K562 (cell line): ENCODE measurements at regions not wholly inside any gene's neighbourhood (a gene's known extent, or its start where the extent isn't known, plus 50 kb on each side); places are given as distances from the start of the nearest gene placed in this dataset.

ENCODE experiments used
- ATAC-seq: fragments of 200-7000 bp; cut with Tn5 transposase; 3 replicates; pipeline ENCODE4 v1.9.1; 2020; ENCODE audit warnings: moderate library complexity
- BruUV-seq: library from RNA; stranded (reverse); fragments of 400-500 nt; replicated peaks from 2 replicates; lab custom pipeline; 2021; lab: Mats Ljungman, UMichigan
- CTCF ChIA-PET: fragments of 300-600 bp; formaldehyde crosslinking; extraction: SDS; loops from one replicate; lab custom pipeline; 2021; ENCODE audit warnings: low intra/inter-chr PET ratio; lab: Yijun Ruan, JAX
- POLR2A ChIA-PET: fragments of 300-600, 350-650 bp; sonication (Branson Sonifier 250); formaldehyde crosslinking; extraction: SDS; loops from one replicate; lab custom pipeline; 2021; ENCODE audit warnings: antibody characterized with exemption, inconsistent platforms; lab: Yijun Ruan, JAX
- DNase-seq, 4 experiments: peaks; one replicate each; pipeline versions ENCODE4 v3.0.0 to v3.0.0-alpha.2; 2011 to 2018; ENCODE audit warnings: low spot score in 3 of 4, mixed read lengths in 3 of 4; ENCODE audit errors: extremely low read depth in 1 of 4
- FAIRE-seq: peaks from 2 replicates; lab custom pipeline; 2011; peaks lifted over from hg19 to GRCh38; lab: Jason Lieb, UNC
- H2AFZ ChIP-seq: 2 replicates; pipeline ENCODE4 v1.6.0; 2011; ENCODE audit warnings: low read depth, low read length, control low read depth, inconsistent platforms
- H3K27ac ChIP-seq: fragments of 200-600 bp; 3 replicates; pipeline ENCODE4 v1.8.0; 2011; ENCODE audit warnings: low read depth, mild to moderate bottlenecking, control low read depth, inconsistent platforms, low read length, moderate library complexity, mixed read lengths; ENCODE audit errors: extremely low read depth
- H3K27me3 ChIP-seq, 2 experiments: fragments of 300-600 bp in 1 of 2; 2 replicates in 1 of 2; 3 replicates in 1 of 2; pipeline versions ENCODE4 v1.6.0 to v1.8.0; 2011; ENCODE audit warnings: inconsistent platforms in 2 of 2, low read length in 2 of 2, mild to moderate bottlenecking in 1 of 2, mixed read lengths in 1 of 2, moderate library complexity in 1 of 2; ENCODE audit not compliant: control insufficient read depth in 2 of 2, insufficient read depth in 2 of 2
- H3K36me3 ChIP-seq: fragments of 300-600 bp; 3 replicates; pipeline ENCODE4 v1.8.0; 2011; ENCODE audit warnings: mild to moderate bottlenecking, low read length, inconsistent platforms; ENCODE audit not compliant: control insufficient read depth, insufficient read depth
- H3K4me1 ChIP-seq, 2 experiments: fragments of 200-600 bp in 1 of 2; replicated peaks in 1 of 2; 2 replicates in 1 of 2; 3 replicates in 1 of 2; pipeline versions ENCODE4 v1.5.1 to v1.8.0; 2011; ENCODE audit warnings: inconsistent platforms in 2 of 2, low read length in 2 of 2, mild to moderate bottlenecking in 1 of 2, mixed read lengths in 1 of 2, moderate library complexity in 1 of 2; ENCODE audit not compliant: control insufficient read depth in 2 of 2, insufficient read depth in 2 of 2
- H3K4me2 ChIP-seq: 2 replicates; pipeline ENCODE4 v1.6.1; 2011; ENCODE audit warnings: low read length, control low read depth, inconsistent platforms, mixed read lengths; ENCODE audit not compliant: insufficient read depth
- H3K4me3 ChIP-seq: fragments of 200-600 bp; sonication (generic), shearing (Covaris generic); 2 replicates; pipeline ENCODE4 v1.5.1; 2016; ENCODE audit warnings: control low read depth, inconsistent platforms
- H3K79me2 ChIP-seq: fragments of 200-600 bp; 3 replicates; pipeline ENCODE4 v1.8.0; 2011; ENCODE audit warnings: low read length, inconsistent platforms; ENCODE audit not compliant: control insufficient read depth, insufficient read depth
- H3K9ac ChIP-seq, 2 experiments: 2 replicates each; pipeline versions ENCODE4 v1.6.0 to v1.6.1; 2011; ENCODE audit warnings: low read depth in 2 of 2, low read length in 2 of 2, control low read depth in 1 of 2, inconsistent platforms in 1 of 2, mild to moderate bottlenecking in 1 of 2, mixed read lengths in 1 of 2; ENCODE audit not compliant: insufficient read depth in 1 of 2
- H3K9me1 ChIP-seq: one replicate; pipeline ENCODE4 v1.6.0; 2011; ENCODE audit warnings: inconsistent platforms, mild to moderate bottlenecking, low read length, moderate library complexity; ENCODE audit not compliant: control insufficient read depth, insufficient read depth
- H3K9me3 ChIP-seq: replicated peaks from 2 replicates; pipeline ENCODE4 v1.5.1; 2011; ENCODE audit warnings: low read depth, low read length, inconsistent platforms; ENCODE audit not compliant: control insufficient read depth, insufficient read depth
- H4K20me1 ChIP-seq: replicated peaks from 2 replicates; pipeline ENCODE4 v1.6.1; 2011; ENCODE audit warnings: low read length, inconsistent platforms, mixed read lengths; ENCODE audit not compliant: control insufficient read depth, insufficient read depth
- ASH1L ChIP-seq: fragments of 450-650 bp; IDR thresholded peaks from 2 replicates; pipeline ENCODE4 v1.6.1; 2018; ENCODE audit warnings: borderline replicate concordance, mild to moderate bottlenecking, low read depth; ENCODE audit not compliant: partially characterized antibody
- CAMTA2 ChIP-seq: fragments of 250-450 bp; sonication (Bioruptor Pico); conservative IDR thresholded peaks from 2 replicates; pipeline ENCODE4 v1.5.1; 2022
- DDX20 ChIP-seq: fragments of 450-650 bp; IDR thresholded peaks from 2 replicates; pipeline ENCODE4 v1.6.1; 2016; ENCODE audit warnings: missing genetic modification characterization, low read depth, mild to moderate bottlenecking, missing compliant biosample characterization, moderate library complexity
- ELF4 ChIP-seq: fragments of 450-650 bp; formaldehyde crosslinking; IDR thresholded peaks from 2 replicates; pipeline ENCODE4 v1.4.0; 2022; ENCODE audit warnings: missing genetic modification characterization
- FOXJ2 ChIP-seq: fragments of 200-800 bp; sonication (Bioruptor generic); IDR thresholded peaks from 2 replicates; pipeline ENCODE4 v1.6.1; 2016; ENCODE audit warnings: missing genetic modification characterization, missing compliant biosample characterization
- GABPB2 ChIP-seq: fragments of 250-450 bp; sonication (Bioruptor Pico); conservative IDR thresholded peaks from 2 replicates; pipeline ENCODE4 v1.5.1; 2021; ENCODE audit warnings: mild to moderate bottlenecking
- KLF16 ChIP-seq: IDR thresholded peaks from 2 replicates; pipeline ENCODE4 v1.6.1; 2016; ENCODE audit warnings: antibody characterized with exemption
- LCOR ChIP-seq: sonication (generic); formaldehyde crosslinking; IDR thresholded peaks from 2 replicates; pipeline ENCODE4 v1.8.0; 2022; ENCODE audit warnings: mild to moderate bottlenecking, missing genetic modification reagents
- MAFF ChIP-seq: IDR thresholded peaks from 2 replicates; pipeline ENCODE4 v1.6.1; 2012; ENCODE audit warnings: low read length, improper control_type of control experiment
- MAFK ChIP-seq: IDR thresholded peaks from 2 replicates; pipeline ENCODE4 v1.6.1; 2011; ENCODE audit warnings: low read length, improper control_type of control experiment
- NRF1 ChIP-seq, 2 experiments: fragments of 450-650 bp; IDR thresholded peaks in 1 of 2; conservative IDR thresholded peaks in 1 of 2; 2 replicates each; pipeline ENCODE4 v1.6.1; 2014; ENCODE audit warnings: mild to moderate bottlenecking in 2 of 2
- SREBF2 ChIP-seq: sonication (generic); formaldehyde crosslinking; IDR thresholded peaks from 2 replicates; pipeline ENCODE4 v1.4.0; 2020; ENCODE audit warnings: mild to moderate bottlenecking, missing genetic modification reagents
- U2AF2 ChIP-seq: fragments of 200-400 bp; formaldehyde crosslinking; optimal IDR thresholded peaks from 2 replicates; pipeline ENCODE3; 2017; ENCODE audit warnings: low read depth, mild to moderate bottlenecking, low read length
- ZBTB12 ChIP-seq: fragments of 250-450 bp; sonication (Bioruptor Pico); IDR thresholded peaks from 2 replicates; pipeline ENCODE4 v1.4.0; 2020
- ZBTB26 ChIP-seq: fragments of 450-650 bp; formaldehyde crosslinking; IDR thresholded peaks from 2 replicates; pipeline ENCODE4 v1.4.0; 2022; ENCODE audit warnings: missing genetic modification characterization
- ZNF316 ChIP-seq: fragments of 450-650 bp; IDR thresholded peaks from 2 replicates; pipeline ENCODE4 v1.6.1; 2016
- ZNF592 ChIP-seq: fragments of 450-650 bp; IDR thresholded peaks from 2 replicates; pipeline ENCODE4 v1.6.1; 2017; ENCODE audit warnings: antibody characterized with exemption, mild to moderate bottlenecking
- WGBS: fragments of 100-300 bp; shearing (Covaris generic); methylation state at CpG from one replicate; pipeline ENCODE4 v1.1.6; 2016; ENCODE audit warnings: low coverage, mixed read lengths; ENCODE audit not compliant: insufficient coverage; ENCODE audit errors: missing lambda C conversion rate; 5-methylcytosine and 5-hydroxymethylcytosine counted together
- in situ Hi-C: fragments of 300-500 bp; cut with MboI; formaldehyde crosslinking; loops from 4 replicates; pipeline ENCODE4 v1.15.0; 2018; ENCODE audit warnings: inconsistent platforms, mixed read lengths
- intact Hi-C: fragments of 100-400 bp; cut with micrococcal nuclease; formaldehyde crosslinking; loops from 2 replicates; pipeline ENCODE4 v1.14.2; 2022

GRCh38 chr5:158544388-158545339 is 555.1 kb downstream of the EBF1 start:
- intact Hi-C loops (no loop called here), in situ Hi-C loops (no loop called here)
- no peak overlapping the region for H3K4me2 ChIP-seq
- FAIRE-seq (no peak), ATAC-seq (no peak), DNase-seq (no peak)
- no peaks in the 10 kb centered on the region for H3K36me3 ChIP-seq
- no peak overlapping the region for H2AFZ ChIP-seq
- no peak overlapping the region for H3K4me3 ChIP-seq
- H3K9me3 ChIP-seq, result no peaks in the 10 kb centered on the region
- H3K9me1 ChIP-seq, result no peaks in the 10 kb centered on the region
- POLR2A ChIA-PET, result no interaction called here
- no peaks in the 10 kb centered on the region for H3K79me2 ChIP-seq
- no peaks in the 10 kb centered on the region for H3K4me1 ChIP-seq
- no peak overlapping the region for H3K27ac ChIP-seq
- no peaks in the 10 kb centered on the region for H3K27me3 ChIP-seq
- 5% methylated on average over 3 of the region's 3 CpGs for WGBS
- H4K20me1 ChIP-seq, result no peaks in the 10 kb centered on the region
- no TSS peak for BruUV-seq
- no peak overlapping the region for H3K9ac ChIP-seq
- CTCF ChIA-PET, result no interaction called here
- TF ChIP-seq ELF4 (CRISPR knock-in tag) (no peak), ZBTB26 (CRISPR knock-in tag) (no peak), ZNF592 (no peak), DDX20 (no peak), GABPB2 (CRISPR knock-in tag) (no peak), MAFF (peak; percentile 61), ZNF316 (peak; percentile 64; the same call in 1 of the 2 replicates), MAFK (peak; percentile 63; the same call in 1 of the 2 replicates), KLF16 (no peak), U2AF2 (no peak), ASH1L (no peak), SREBF2 (no peak), NRF1 (conservative IDR thresholded peaks at IDR 0.05 in 1 of 2, IDR thresholded peaks at IDR 0.05 in 1 of 2) (no peak), ZBTB12 (CRISPR knock-in tag) (no peak), LCOR (CRISPR knock-in tag) (no peak), FOXJ2 (tag) (no peak), CAMTA2 (no peak)
